A549 (cell line): ENCODE measurements at regions not wholly inside any gene's neighbourhood (a gene's known extent, or its start where the extent isn't known, plus 50 kb on each side); places are given as distances from the start of the nearest gene placed in this dataset.

Experiments used
- ATAC-seq, 2 experiments: fragments of 200-7000 bp in 1 of 2; fragments of >200 bp in 1 of 2; cut with Nextera tagmentation in 1 of 2; cut with Tn5 transposase in 1 of 2; 3 replicates each; pipeline versions ENCODE4 v1.8.0 to v1.9.1; 2018 to 2020; ENCODE audit warnings: mild to moderate bottlenecking in 1 of 2, moderate library complexity in 1 of 2
- CTCF ChIA-PET: fragments of 300-600 bp; sonication (Branson Sonifier 250); formaldehyde crosslinking; extraction: SDS; loops from one replicate; lab custom pipeline; 2021; ENCODE audit warnings: antibody characterized with exemption, inconsistent platforms; lab: Yijun Ruan, JAX
- POLR2A ChIA-PET: fragments of 350-600 bp; formaldehyde crosslinking; extraction: SDS; loops from one replicate; lab custom pipeline; 2021; ENCODE audit warnings: antibody characterized with exemption, inconsistent platforms; lab: Yijun Ruan, JAX
- DNase-seq, 2 experiments: peaks; one replicate each; pipeline versions ENCODE4 v3.0.0 to v3.0.0-alpha.2; 2011 to 2016; ENCODE audit warnings: low read depth in 1 of 2, low spot score in 1 of 2
- FAIRE-seq: peaks from 2 replicates; lab custom pipeline; 2011; peaks lifted over from hg19 to GRCh38; lab: Jason Lieb, UNC
- H3K27ac ChIP-seq, 2 experiments: fragments of >200 bp; sonication (Bioruptor Twin); formaldehyde crosslinking; 3 replicates each; pipeline ENCODE4 v1.5.1; 2016 to 2017
- H3K4me1 ChIP-seq: fragments of >200 bp; sonication (Bioruptor Twin); formaldehyde crosslinking; 3 replicates; pipeline ENCODE4 v1.6.1; 2016
- H3K4me2 ChIP-seq: fragments of >200 bp; sonication (Bioruptor Twin); formaldehyde crosslinking; 3 replicates; pipeline ENCODE4 v1.6.1; 2016
- H3K4me3 ChIP-seq: fragments of >200 bp; sonication (Bioruptor Twin); formaldehyde crosslinking; 3 replicates; pipeline ENCODE4 v1.5.1; 2016
- H3K9me3 ChIP-seq: fragments of >200 bp; sonication (Bioruptor Twin); formaldehyde crosslinking; 3 replicates; pipeline ENCODE4 v1.6.1; 2016
- BHLHE40 ChIP-seq: IDR thresholded peaks from 2 replicates; pipeline ENCODE4 v1.6.1; 2012; ENCODE audit warnings: low read depth, low read length, inconsistent platforms
- EHMT2 ChIP-seq: fragments of 200-600 bp; sonication (generic); IDR thresholded peaks from 2 replicates; pipeline ENCODE4 v1.6.1; 2016; ENCODE audit warnings: antibody characterized with exemption, low read depth, mild to moderate bottlenecking, moderate library complexity
- FOXS1 ChIP-seq: fragments of 250-450 bp; sonication (Bioruptor Pico); IDR thresholded peaks from 2 replicates; pipeline ENCODE4 v1.5.0; 2020; ENCODE audit warnings: mild to moderate bottlenecking, moderate library complexity
- HDAC2 ChIP-seq: fragments of 200-600 bp; sonication (generic); IDR thresholded peaks from 2 replicates; pipeline ENCODE4 v1.6.1; 2016
- HEYL ChIP-seq: fragments of 250-450 bp; sonication (Bioruptor Pico); IDR thresholded peaks from 2 replicates; pipeline ENCODE4 v1.8.0; 2021; ENCODE audit warnings: mild to moderate bottlenecking, moderate library complexity
- HOXA7 ChIP-seq: fragments of 250-450 bp; sonication (Bioruptor Pico); IDR thresholded peaks from 2 replicates; pipeline ENCODE4 v1.5.0; 2020; ENCODE audit warnings: mild to moderate bottlenecking, moderate library complexity
- KDM1A ChIP-seq: fragments of 200-600 bp; sonication (generic); IDR thresholded peaks from 2 replicates; pipeline ENCODE4 v1.6.1; 2016; ENCODE audit warnings: low read depth, mild to moderate bottlenecking
- KDM5A ChIP-seq: fragments of 200-600 bp; sonication (generic); IDR thresholded peaks from 2 replicates; pipeline ENCODE4 v1.6.1; 2016; ENCODE audit warnings: antibody characterized with exemption, mild to moderate bottlenecking
- MAFK ChIP-seq: fragments of 450-650 bp; IDR thresholded peaks from 2 replicates; pipeline ENCODE4 v1.6.1; 2014; ENCODE audit not compliant: partially characterized antibody
- MYC ChIP-seq: IDR thresholded peaks from 2 replicates; pipeline ENCODE4 v1.6.1; 2012; ENCODE audit warnings: mild to moderate bottlenecking, inconsistent platforms, low read length, improper control_type of control experiment, borderline replicate concordance
- NPAS2 ChIP-seq: fragments of 250-450 bp; sonication (Bioruptor Pico); IDR thresholded peaks from 2 replicates; pipeline ENCODE4 v1.8.0; 2022; ENCODE audit warnings: mild to moderate bottlenecking, moderate library complexity, borderline replicate concordance
- PHF8 ChIP-seq: fragments of 200-600 bp; sonication (generic); IDR thresholded peaks from 2 replicates; pipeline ENCODE4 v1.6.1; 2016; ENCODE audit warnings: low read depth, mild to moderate bottlenecking, antibody characterized with exemption, moderate library complexity, borderline replicate concordance
- RARB ChIP-seq: fragments of 250-450 bp; sonication (Bioruptor Pico); IDR thresholded peaks from 2 replicates; pipeline ENCODE4 v1.8.0; 2021; ENCODE audit warnings: mild to moderate bottlenecking, moderate library complexity
- RFX5 ChIP-seq: fragments of 450-650 bp; IDR thresholded peaks from 2 replicates; pipeline ENCODE4 v1.7.1; 2014; ENCODE audit warnings: antibody characterized with exemption, mild to moderate bottlenecking, moderate library complexity
- RNF2 ChIP-seq: fragments of 200-600 bp; sonication (generic); IDR thresholded peaks from 2 replicates; pipeline ENCODE4 v1.6.1; 2016; ENCODE audit warnings: low read depth, mild to moderate bottlenecking, antibody characterized with exemption, moderate library complexity, borderline replicate concordance
- TP53 ChIP-seq: fragments of 250-450 bp; sonication (Bioruptor Pico); IDR thresholded peaks from 2 replicates; pipeline ENCODE4 v1.5.0; 2021; ENCODE audit warnings: mild to moderate bottlenecking, moderate library complexity
- ZFP36 ChIP-seq: fragments of 450-650 bp; IDR thresholded peaks from 2 replicates; pipeline ENCODE4 v1.6.1; 2014; ENCODE audit warnings: borderline replicate concordance; ENCODE audit not compliant: partially characterized antibody
- WGBS: methylation state at CpG from one replicate; pipeline ENCODE4 v1.1.6; 2017; ENCODE audit errors: missing lambda C conversion rate; 5-methylcytosine and 5-hydroxymethylcytosine counted together
- TF ChIP-seq, protein P1 (sequence below): fragments of 450-650 bp; IDR thresholded peaks from 2 replicates; pipeline ENCODE4 v1.6.1; 2014; ENCODE audit warnings: antibody characterized with exemption
- TF ChIP-seq, protein P2 (sequence below): IDR thresholded peaks from 2 replicates; pipeline ENCODE4 v1.6.1; 2012; ENCODE audit warnings: low read depth, borderline replicate concordance
- TF ChIP-seq, protein P3 (sequence below): fragments of 250-450 bp; sonication (Bioruptor Pico); IDR thresholded peaks from 2 replicates; pipeline ENCODE4 v1.5.0; 2021; ENCODE audit warnings: mild to moderate bottlenecking, moderate library complexity, borderline replicate concordance
- TF ChIP-seq, protein P4 (sequence below): fragments of >200 bp; sonication (Bioruptor Twin); formaldehyde crosslinking; IDR thresholded peaks from 3 replicates; pipeline ENCODE4 v1.5.1; 2016
- TF ChIP-seq, protein P5 (sequence below): IDR thresholded peaks from 2 replicates; pipeline ENCODE4 v1.6.1; 2012

DNA sequence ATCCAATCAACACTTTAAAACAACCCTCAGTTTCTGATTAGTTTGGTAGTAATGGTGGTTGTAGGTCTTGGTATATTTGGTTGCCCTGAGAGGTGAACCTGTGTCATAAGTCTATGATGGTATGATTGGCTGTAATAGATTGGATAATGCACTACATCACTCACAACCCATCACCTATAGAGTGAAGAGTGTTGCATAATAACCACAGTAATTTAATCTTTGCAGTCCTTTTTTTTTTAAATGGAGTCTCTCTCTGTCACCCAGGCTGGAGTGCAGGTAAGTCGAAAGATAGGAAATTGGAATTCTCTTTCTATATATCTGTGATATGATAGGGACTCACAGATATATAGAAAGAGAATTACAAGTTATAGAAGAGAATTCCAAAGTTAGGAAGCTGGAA, 133.4 kb upstream of the PGR start (continued):
- TF ChIP-seq, protein P1, sequence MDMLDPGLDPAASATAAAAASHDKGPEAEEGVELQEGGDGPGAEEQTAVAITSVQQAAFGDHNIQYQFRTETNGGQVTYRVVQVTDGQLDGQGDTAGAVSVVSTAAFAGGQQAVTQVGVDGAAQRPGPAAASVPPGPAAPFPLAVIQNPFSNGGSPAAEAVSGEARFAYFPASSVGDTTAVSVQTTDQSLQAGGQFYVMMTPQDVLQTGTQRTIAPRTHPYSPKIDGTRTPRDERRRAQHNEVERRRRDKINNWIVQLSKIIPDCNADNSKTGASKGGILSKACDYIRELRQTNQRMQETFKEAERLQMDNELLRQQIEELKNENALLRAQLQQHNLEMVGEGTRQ, result no peak
- TF ChIP-seq, all 56 proteins: peak for 0

DNA sequence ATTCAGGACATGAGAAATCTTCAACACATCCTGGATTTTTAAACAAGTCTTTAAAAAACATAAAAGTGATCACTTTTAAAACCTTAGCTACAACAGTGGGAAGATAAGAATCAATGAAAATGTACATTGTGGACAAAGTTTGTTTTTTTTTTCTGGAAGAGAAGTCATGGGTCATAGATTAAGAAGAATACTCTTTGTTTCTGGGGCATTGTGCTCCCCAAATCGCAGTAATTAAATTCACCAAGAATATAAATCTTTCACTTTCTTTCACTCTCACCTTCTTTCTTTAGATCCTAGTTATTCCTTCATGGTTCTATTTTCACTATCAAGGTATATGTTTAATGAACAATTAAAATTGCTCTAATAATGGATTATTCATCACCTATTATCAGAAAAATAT, 132.6 kb upstream of the PGR start:
- no peak overlapping the region for H3K27ac ChIP-seq
- H3K4me2 ChIP-seq, result no peak overlapping the region
- H3K9me3 ChIP-seq, result no peaks in the 10 kb centered on the region
- FAIRE-seq (no peak), DNase-seq (no peak), ATAC-seq (no peak)
- TF ChIP-seq, protein P2, sequence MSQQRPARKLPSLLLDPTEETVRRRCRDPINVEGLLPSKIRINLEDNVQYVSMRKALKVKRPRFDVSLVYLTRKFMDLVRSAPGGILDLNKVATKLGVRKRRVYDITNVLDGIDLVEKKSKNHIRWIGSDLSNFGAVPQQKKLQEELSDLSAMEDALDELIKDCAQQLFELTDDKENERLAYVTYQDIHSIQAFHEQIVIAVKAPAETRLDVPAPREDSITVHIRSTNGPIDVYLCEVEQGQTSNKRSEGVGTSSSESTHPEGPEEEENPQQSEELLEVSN, result no peak
- TF ChIP-seq HOXA7 (no peak), EHMT2 (no peak), PHF8 (no peak), BHLHE40 (no peak), HEYL (CRISPR knock-in tag) (no peak), KDM1A (no peak), ZFP36 (no peak), TP53 (CRISPR knock-in tag) (no peak), FOXS1 (CRISPR knock-in tag) (no peak), RFX5 (no peak), MAFK (no peak), KDM5A (no peak), RNF2 (no peak)
- TF ChIP-seq, protein P3, sequence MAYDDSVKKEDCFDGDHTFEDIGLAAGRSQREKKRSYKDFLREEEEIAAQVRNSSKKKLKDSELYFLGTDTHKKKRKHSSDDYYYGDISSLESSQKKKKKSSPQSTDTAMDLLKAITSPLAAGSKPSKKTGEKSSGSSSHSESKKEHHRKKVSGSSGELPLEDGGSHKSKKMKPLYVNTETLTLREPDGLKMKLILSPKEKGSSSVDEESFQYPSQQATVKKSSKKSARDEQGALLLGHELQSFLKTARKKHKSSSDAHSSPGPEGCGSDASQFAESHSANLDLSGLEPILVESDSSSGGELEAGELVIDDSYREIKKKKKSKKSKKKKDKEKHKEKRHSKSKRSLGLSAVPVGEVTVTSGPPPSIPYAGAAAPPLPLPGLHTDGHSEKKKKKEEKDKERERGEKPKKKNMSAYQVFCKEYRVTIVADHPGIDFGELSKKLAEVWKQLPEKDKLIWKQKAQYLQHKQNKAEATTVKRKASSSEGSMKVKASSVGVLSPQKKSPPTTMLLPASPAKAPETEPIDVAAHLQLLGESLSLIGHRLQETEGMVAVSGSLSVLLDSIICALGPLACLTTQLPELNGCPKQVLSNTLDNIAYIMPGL (CRISPR knock-in tag), result no peak
- no peaks in the 10 kb centered on the region for H3K4me1 ChIP-seq
- ChIA-PET POLR2A (no interaction called here), CTCF (no interaction called here)
- 3% methylated on average over 1 of the region's 1 CpG for WGBS
- no peak overlapping the region for H3K4me3 ChIP-seq

DNA sequence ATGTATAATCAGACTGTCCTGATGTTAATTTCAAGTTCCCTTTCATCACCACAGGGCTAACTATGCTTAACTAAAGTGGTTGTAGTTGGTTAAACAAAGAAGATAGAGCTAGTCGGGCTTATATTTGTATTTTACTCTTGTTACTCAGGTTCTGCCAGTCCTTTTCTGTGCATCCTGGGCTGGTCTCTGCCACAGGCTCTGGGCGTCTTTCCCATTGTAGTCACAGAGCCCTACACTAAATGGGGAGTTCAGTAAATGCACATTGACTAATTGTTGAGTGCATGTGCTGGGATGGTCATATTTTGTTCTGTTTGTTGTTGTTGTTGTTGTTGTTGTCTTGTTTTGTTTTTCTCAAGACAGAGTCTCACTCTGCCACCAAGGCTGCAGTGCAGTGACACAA, 125.4 kb upstream of the PGR start:
- no peak overlapping the region for H3K27ac ChIP-seq
- FAIRE-seq, result no peak
- no peak overlapping the region for H3K4me2 ChIP-seq
- ChIA-PET CTCF (no interaction called here), POLR2A (no interaction called here)
- no peaks in the 10 kb centered on the region for H3K4me1 ChIP-seq
- TF ChIP-seq HDAC2 (no peak), RARB (CRISPR knock-in tag) (no peak), RFX5 (no peak), HOXA7 (no peak), NPAS2 (CRISPR knock-in tag) (no peak), MYC (no peak)
- TF ChIP-seq, protein P4, sequence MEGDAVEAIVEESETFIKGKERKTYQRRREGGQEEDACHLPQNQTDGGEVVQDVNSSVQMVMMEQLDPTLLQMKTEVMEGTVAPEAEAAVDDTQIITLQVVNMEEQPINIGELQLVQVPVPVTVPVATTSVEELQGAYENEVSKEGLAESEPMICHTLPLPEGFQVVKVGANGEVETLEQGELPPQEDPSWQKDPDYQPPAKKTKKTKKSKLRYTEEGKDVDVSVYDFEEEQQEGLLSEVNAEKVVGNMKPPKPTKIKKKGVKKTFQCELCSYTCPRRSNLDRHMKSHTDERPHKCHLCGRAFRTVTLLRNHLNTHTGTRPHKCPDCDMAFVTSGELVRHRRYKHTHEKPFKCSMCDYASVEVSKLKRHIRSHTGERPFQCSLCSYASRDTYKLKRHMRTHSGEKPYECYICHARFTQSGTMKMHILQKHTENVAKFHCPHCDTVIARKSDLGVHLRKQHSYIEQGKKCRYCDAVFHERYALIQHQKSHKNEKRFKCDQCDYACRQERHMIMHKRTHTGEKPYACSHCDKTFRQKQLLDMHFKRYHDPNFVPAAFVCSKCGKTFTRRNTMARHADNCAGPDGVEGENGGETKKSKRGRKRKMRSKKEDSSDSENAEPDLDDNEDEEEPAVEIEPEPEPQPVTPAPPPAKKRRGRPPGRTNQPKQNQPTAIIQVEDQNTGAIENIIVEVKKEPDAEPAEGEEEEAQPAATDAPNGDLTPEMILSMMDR, result no peak
- TF ChIP-seq, protein P5, sequence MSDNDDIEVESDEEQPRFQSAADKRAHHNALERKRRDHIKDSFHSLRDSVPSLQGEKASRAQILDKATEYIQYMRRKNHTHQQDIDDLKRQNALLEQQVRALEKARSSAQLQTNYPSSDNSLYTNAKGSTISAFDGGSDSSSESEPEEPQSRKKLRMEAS, result no peak
- ATAC-seq, result no peak
- no peak overlapping the region for H3K4me3 ChIP-seq
- H3K9me3 ChIP-seq, result no peaks in the 10 kb centered on the region
- DNase-seq, result no peak
- WGBS, result 14% methylated on average over 2 of the region's 2 CpGs
